K562 (cell line): ENCODE measurements at regions not wholly inside any gene's neighbourhood (a gene's known extent, or its start where the extent isn't known, plus 50 kb on each side); places are given as distances from the start of the nearest gene placed in this dataset.

Source experiments
- ATAC-seq: fragments of 200-7000 bp; cut with Tn5 transposase; 3 replicates; pipeline ENCODE4 v1.9.1; 2020; ENCODE audit warnings: moderate library complexity
- BruUV-seq: library from RNA; stranded (reverse); fragments of 400-500 nt; replicated peaks from 2 replicates; lab custom pipeline; 2021; lab: Mats Ljungman, UMichigan
- CTCF ChIA-PET: fragments of 300-600 bp; formaldehyde crosslinking; extraction: SDS; loops from one replicate; lab custom pipeline; 2021; ENCODE audit warnings: low intra/inter-chr PET ratio; lab: Yijun Ruan, JAX
- POLR2A ChIA-PET: fragments of 300-600, 350-650 bp; sonication (Branson Sonifier 250); formaldehyde crosslinking; extraction: SDS; loops from one replicate; lab custom pipeline; 2021; ENCODE audit warnings: antibody characterized with exemption, inconsistent platforms; lab: Yijun Ruan, JAX
- DNase-seq, 4 experiments: peaks; one replicate each; pipeline versions ENCODE4 v3.0.0 to v3.0.0-alpha.2; 2011 to 2018; ENCODE audit warnings: low spot score in 3 of 4, mixed read lengths in 3 of 4; ENCODE audit errors: extremely low read depth in 1 of 4
- FAIRE-seq: peaks from 2 replicates; lab custom pipeline; 2011; peaks lifted over from hg19 to GRCh38; lab: Jason Lieb, UNC
- H2AFZ ChIP-seq: 2 replicates; pipeline ENCODE4 v1.6.0; 2011; ENCODE audit warnings: low read depth, low read length, control low read depth, inconsistent platforms
- H3K27ac ChIP-seq: fragments of 200-600 bp; 3 replicates; pipeline ENCODE4 v1.8.0; 2011; ENCODE audit warnings: low read depth, mild to moderate bottlenecking, control low read depth, inconsistent platforms, low read length, moderate library complexity, mixed read lengths; ENCODE audit errors: extremely low read depth
- H3K27me3 ChIP-seq, 2 experiments: fragments of 300-600 bp in 1 of 2; 2 replicates in 1 of 2; 3 replicates in 1 of 2; pipeline versions ENCODE4 v1.6.0 to v1.8.0; 2011; ENCODE audit warnings: inconsistent platforms in 2 of 2, low read length in 2 of 2, mild to moderate bottlenecking in 1 of 2, mixed read lengths in 1 of 2, moderate library complexity in 1 of 2; ENCODE audit not compliant: control insufficient read depth in 2 of 2, insufficient read depth in 2 of 2
- H3K36me3 ChIP-seq: fragments of 300-600 bp; 3 replicates; pipeline ENCODE4 v1.8.0; 2011; ENCODE audit warnings: mild to moderate bottlenecking, low read length, inconsistent platforms; ENCODE audit not compliant: control insufficient read depth, insufficient read depth
- H3K4me1 ChIP-seq, 2 experiments: fragments of 200-600 bp in 1 of 2; replicated peaks in 1 of 2; 2 replicates in 1 of 2; 3 replicates in 1 of 2; pipeline versions ENCODE4 v1.5.1 to v1.8.0; 2011; ENCODE audit warnings: inconsistent platforms in 2 of 2, low read length in 2 of 2, mild to moderate bottlenecking in 1 of 2, mixed read lengths in 1 of 2, moderate library complexity in 1 of 2; ENCODE audit not compliant: control insufficient read depth in 2 of 2, insufficient read depth in 2 of 2
- H3K4me2 ChIP-seq: 2 replicates; pipeline ENCODE4 v1.6.1; 2011; ENCODE audit warnings: low read length, control low read depth, inconsistent platforms, mixed read lengths; ENCODE audit not compliant: insufficient read depth
- H3K4me3 ChIP-seq: fragments of 200-600 bp; sonication (generic), shearing (Covaris generic); 2 replicates; pipeline ENCODE4 v1.5.1; 2016; ENCODE audit warnings: control low read depth, inconsistent platforms
- H3K79me2 ChIP-seq: fragments of 200-600 bp; 3 replicates; pipeline ENCODE4 v1.8.0; 2011; ENCODE audit warnings: low read length, inconsistent platforms; ENCODE audit not compliant: control insufficient read depth, insufficient read depth
- H3K9ac ChIP-seq, 2 experiments: 2 replicates each; pipeline versions ENCODE4 v1.6.0 to v1.6.1; 2011; ENCODE audit warnings: low read depth in 2 of 2, low read length in 2 of 2, control low read depth in 1 of 2, inconsistent platforms in 1 of 2, mild to moderate bottlenecking in 1 of 2, mixed read lengths in 1 of 2; ENCODE audit not compliant: insufficient read depth in 1 of 2
- H3K9me1 ChIP-seq: one replicate; pipeline ENCODE4 v1.6.0; 2011; ENCODE audit warnings: inconsistent platforms, mild to moderate bottlenecking, low read length, moderate library complexity; ENCODE audit not compliant: control insufficient read depth, insufficient read depth
- H3K9me3 ChIP-seq: replicated peaks from 2 replicates; pipeline ENCODE4 v1.5.1; 2011; ENCODE audit warnings: low read depth, low read length, inconsistent platforms; ENCODE audit not compliant: control insufficient read depth, insufficient read depth
- H4K20me1 ChIP-seq: replicated peaks from 2 replicates; pipeline ENCODE4 v1.6.1; 2011; ENCODE audit warnings: low read length, inconsistent platforms, mixed read lengths; ENCODE audit not compliant: control insufficient read depth, insufficient read depth
- ELK1 ChIP-seq: sonication (generic); formaldehyde crosslinking; IDR thresholded peaks from 2 replicates; pipeline ENCODE4 v1.8.1; 2022; ENCODE audit warnings: missing genetic modification reagents
- KDM5B ChIP-seq: fragments of 200-600 bp; sonication (generic); IDR thresholded peaks from 2 replicates; pipeline ENCODE4 v1.6.1; 2012; ENCODE audit warnings: low read depth, mild to moderate bottlenecking, moderate library complexity, low read length, control low read depth, inconsistent platforms; ENCODE audit not compliant: insufficient replicate concordance
- YBX1 ChIP-seq: fragments of 450-650 bp; IDR thresholded peaks from 2 replicates; pipeline ENCODE4 v1.7.1; 2016; ENCODE audit warnings: mild to moderate bottlenecking
- ZNF318 ChIP-seq, 2 experiments: fragments of 450-650 bp; IDR thresholded peaks; 2 replicates each; pipeline ENCODE4 v1.6.1; 2016; ENCODE audit warnings: mild to moderate bottlenecking in 2 of 2, borderline replicate concordance in 1 of 2, low read depth in 1 of 2, moderate library complexity in 1 of 2
- WGBS: fragments of 100-300 bp; shearing (Covaris generic); methylation state at CpG from one replicate; pipeline ENCODE4 v1.1.6; 2016; ENCODE audit warnings: low coverage, mixed read lengths; ENCODE audit not compliant: insufficient coverage; ENCODE audit errors: missing lambda C conversion rate; 5-methylcytosine and 5-hydroxymethylcytosine counted together
- in situ Hi-C: fragments of 300-500 bp; cut with MboI; formaldehyde crosslinking; loops from 4 replicates; pipeline ENCODE4 v1.15.0; 2018; ENCODE audit warnings: inconsistent platforms, mixed read lengths
- intact Hi-C: fragments of 100-400 bp; cut with micrococcal nuclease; formaldehyde crosslinking; loops from 2 replicates; pipeline ENCODE4 v1.14.2; 2022
- TF ChIP-seq, protein P1 (sequence below), 2 experiments: IDR thresholded peaks; 2 replicates each; pipeline ENCODE4 v1.6.1; 2012; ENCODE audit warnings: improper control_type of control experiment in 2 of 2, low read depth in 2 of 2, low read length in 2 of 2, borderline replicate concordance in 1 of 2

DNA sequence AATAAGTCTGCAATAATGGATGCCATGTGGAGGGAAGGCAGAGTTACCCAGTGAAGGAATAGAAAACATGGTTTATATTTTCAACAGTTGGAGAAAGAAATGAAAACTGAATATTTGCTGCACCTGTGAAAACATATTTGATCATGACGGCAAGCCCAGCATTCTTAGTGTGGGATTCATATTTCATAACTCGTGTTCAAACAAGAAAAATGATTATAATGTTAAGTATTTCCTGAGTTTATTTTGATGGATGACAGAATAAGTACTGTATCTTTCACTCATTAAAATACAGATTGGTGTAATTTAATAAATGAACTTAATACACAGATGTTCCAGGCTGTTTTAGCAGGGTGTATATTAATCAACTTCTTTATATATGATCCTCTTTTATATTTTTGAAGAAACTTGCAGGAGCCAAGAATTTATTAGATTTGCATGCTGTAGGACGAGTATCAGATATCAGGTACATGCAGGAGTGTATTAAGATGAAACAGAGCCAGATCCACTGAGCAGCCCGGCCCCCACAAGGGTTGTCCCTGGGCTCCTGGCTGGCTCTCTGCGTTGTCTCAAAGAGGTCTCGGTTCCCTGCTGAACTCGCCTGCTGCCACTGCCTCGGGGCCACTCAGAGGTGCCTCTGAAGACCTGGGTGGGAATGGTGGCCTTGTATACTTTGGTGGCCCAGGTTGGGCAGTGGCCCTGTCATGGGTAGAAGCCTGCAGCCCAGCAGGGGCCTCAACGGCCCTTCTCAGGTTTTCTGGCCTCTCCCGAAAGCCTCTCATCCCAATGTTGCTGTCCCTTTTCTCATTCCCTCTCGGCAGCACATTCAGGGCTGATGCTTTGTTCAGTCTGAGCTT, 95.0 kb upstream of the LDAH start (continued):
- TF ChIP-seq, protein P1, sequence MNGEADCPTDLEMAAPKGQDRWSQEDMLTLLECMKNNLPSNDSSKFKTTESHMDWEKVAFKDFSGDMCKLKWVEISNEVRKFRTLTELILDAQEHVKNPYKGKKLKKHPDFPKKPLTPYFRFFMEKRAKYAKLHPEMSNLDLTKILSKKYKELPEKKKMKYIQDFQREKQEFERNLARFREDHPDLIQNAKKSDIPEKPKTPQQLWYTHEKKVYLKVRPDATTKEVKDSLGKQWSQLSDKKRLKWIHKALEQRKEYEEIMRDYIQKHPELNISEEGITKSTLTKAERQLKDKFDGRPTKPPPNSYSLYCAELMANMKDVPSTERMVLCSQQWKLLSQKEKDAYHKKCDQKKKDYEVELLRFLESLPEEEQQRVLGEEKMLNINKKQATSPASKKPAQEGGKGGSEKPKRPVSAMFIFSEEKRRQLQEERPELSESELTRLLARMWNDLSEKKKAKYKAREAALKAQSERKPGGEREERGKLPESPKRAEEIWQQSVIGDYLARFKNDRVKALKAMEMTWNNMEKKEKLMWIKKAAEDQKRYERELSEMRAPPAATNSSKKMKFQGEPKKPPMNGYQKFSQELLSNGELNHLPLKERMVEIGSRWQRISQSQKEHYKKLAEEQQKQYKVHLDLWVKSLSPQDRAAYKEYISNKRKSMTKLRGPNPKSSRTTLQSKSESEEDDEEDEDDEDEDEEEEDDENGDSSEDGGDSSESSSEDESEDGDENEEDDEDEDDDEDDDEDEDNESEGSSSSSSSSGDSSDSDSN (IDR thresholded peaks at IDR 0.05; ENCODE audit: borderline replicate concordance in 1 of 2, low read depth in 2 of 2, low read length in 2 of 2), result no peak

DNA sequence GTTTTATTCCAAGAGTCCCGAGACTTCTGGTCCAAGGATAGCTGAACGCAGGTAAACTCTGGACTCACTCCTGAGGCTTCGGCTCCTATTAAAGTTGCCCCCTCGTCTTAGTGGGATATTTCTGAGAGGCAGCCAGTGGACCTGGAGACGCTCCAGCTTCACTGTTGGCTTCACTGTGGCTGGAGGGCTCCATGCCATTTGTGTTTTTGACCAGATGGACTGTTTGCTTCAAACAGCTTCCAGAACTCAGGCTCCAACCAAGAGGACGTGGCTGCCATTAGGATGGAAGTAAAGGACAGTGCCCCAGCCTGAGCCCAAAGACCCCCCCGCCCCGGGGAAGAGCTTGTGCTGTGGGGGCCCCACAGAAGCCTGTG, 94.4 kb upstream of the LDAH start:
- POLR2A ChIA-PET, result interaction anchor here (0.9 kb wide), 1 partner anchor 256 kb away, joined by 4 read pairs; no protein-coding TSS in a partner anchor
- CTCF ChIA-PET, result interaction anchor here (1.1 kb wide), 1 partner anchor 256 kb away, joined by 3 read pairs; no protein-coding TSS in a partner anchor
- Histone ChIP-seq H3K9me3 (no peaks in the 10 kb centered on the region), H3K79me2 (no peaks in the 10 kb centered on the region), H3K9ac (no peak overlapping the region), H3K4me1 (no peaks in the 10 kb centered on the region), H4K20me1 (no peaks in the 10 kb centered on the region; the same call in 1 of the 2 replicates), H3K27ac (no peak overlapping the region), H2AFZ (no peak overlapping the region), H3K27me3 (peaks cover 0 to 41% of the 10 kb centered on the region in 2 experiments; a peak in 2 of 5 replicates), H3K4me3 (no peak overlapping the region), H3K36me3 (no peaks in the 10 kb centered on the region), H3K9me1 (no peaks in the 10 kb centered on the region), H3K4me2 (no peak overlapping the region)
- 3% methylated on average over 7 of the region's 8 CpGs for WGBS
- intact Hi-C loops, result no loop called here
- no peak for DNase-seq
- no peak for FAIRE-seq
- BruUV-seq, result no TSS peak
- in situ Hi-C loops, result no loop called here
- no peak for ATAC-seq
- TF ChIP-seq ELK1 (CRISPR knock-in tag) (no peak), KDM5B (no peak), YBX1 (no peak), ZNF318 (IDR thresholded peaks at IDR 0.05; ENCODE audit: borderline replicate concordance in 1 of 2, low read depth in 1 of 2) (no peak)
